Stomach smooth muscle (tissue), 2 donors: ENCODE measurements at regions not wholly inside any gene's neighbourhood (a gene's known extent, or its start where the extent isn't known, plus 50 kb on each side); places are given as distances from the start of the nearest gene placed in this dataset.

Experiments used
- H3K27ac ChIP-seq: one replicate; pipeline ENCODE4 v1.7.0; 2013; ENCODE audit warnings: mild to moderate bottlenecking, low read length, inconsistent platforms
- H3K27me3 ChIP-seq, 2 donors: one replicate each; pipeline ENCODE4 v1.7.0; 2013; ENCODE audit warnings: low read length in 2 of 2; ENCODE audit not compliant: insufficient read depth in 2 of 2, control insufficient read depth in 1 of 2
- H3K36me3 ChIP-seq, 2 donors: one replicate each; pipeline ENCODE4 v1.7.0; 2013; ENCODE audit warnings: low read length in 2 of 2; ENCODE audit not compliant: control insufficient read depth in 2 of 2, insufficient read depth in 2 of 2
- H3K4me1 ChIP-seq: one replicate; pipeline ENCODE4 v1.7.0; 2013; ENCODE audit warnings: low read length; ENCODE audit not compliant: control insufficient read depth, insufficient read depth
- H3K4me3 ChIP-seq, 2 donors: one replicate each; pipeline ENCODE4 v1.7.0; 2013; ENCODE audit warnings: low read length in 2 of 2
- H3K9ac ChIP-seq, 2 donors: one replicate each; pipeline ENCODE4 v1.7.0; 2013; ENCODE audit warnings: low read length in 2 of 2, mild to moderate bottlenecking in 1 of 2
- H3K9me3 ChIP-seq, 2 donors: one replicate each; pipeline ENCODE4 v1.7.0; 2013; ENCODE audit warnings: low read length in 2 of 2; ENCODE audit not compliant: control insufficient read depth in 2 of 2
- donor health status: healthy.
- donor health status: Pancreatic carcinoma.

- no peak overlapping the region for H3K9ac ChIP-seq
- H3K4me1 ChIP-seq = no peaks in the 10 kb centered on the region
- H3K27ac ChIP-seq = no peak overlapping the region
- no peaks in the 10 kb centered on the region for H3K27me3 ChIP-seq
- H3K4me3 ChIP-seq = no peak overlapping the region
- H3K9me3 ChIP-seq = no peaks in the 10 kb centered on the region
- no peaks in the 10 kb centered on the region for H3K36me3 ChIP-seq
Observed at GRCh38 chr11:122348659-122349409, 232.8 kb upstream of the BLID start.

DNA sequence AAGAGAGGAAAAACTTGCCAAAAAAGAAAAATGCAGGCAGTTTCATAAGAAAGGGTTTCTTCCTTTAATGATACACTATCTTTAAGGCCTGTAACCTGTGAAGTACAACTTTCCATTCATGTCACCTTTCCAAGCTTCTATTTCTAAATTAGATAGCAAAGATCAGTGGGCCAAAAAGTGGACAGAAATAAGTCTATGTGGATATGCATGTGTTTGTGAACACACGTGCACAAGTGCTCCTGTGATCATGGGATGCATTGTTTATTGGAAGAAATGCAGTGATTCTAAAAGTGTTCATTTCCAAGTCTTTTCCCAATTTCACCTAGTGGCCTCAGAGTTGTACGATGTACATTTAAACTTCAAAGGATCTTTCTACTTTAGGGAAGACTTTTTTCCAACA is 230.0 kb upstream of the BLID start:
- no peak overlapping the region for H3K27ac ChIP-seq
- no peaks in the 10 kb centered on the region for H3K36me3 ChIP-seq
- H3K4me3 ChIP-seq = no peak overlapping the region
- no peaks in the 10 kb centered on the region for H3K9me3 ChIP-seq
- no peaks in the 10 kb centered on the region for H3K27me3 ChIP-seq
- peaks cover 2% of the 10 kb centered on the region for H3K4me1 ChIP-seq
- no peak overlapping the region for H3K9ac ChIP-seq

DNA sequence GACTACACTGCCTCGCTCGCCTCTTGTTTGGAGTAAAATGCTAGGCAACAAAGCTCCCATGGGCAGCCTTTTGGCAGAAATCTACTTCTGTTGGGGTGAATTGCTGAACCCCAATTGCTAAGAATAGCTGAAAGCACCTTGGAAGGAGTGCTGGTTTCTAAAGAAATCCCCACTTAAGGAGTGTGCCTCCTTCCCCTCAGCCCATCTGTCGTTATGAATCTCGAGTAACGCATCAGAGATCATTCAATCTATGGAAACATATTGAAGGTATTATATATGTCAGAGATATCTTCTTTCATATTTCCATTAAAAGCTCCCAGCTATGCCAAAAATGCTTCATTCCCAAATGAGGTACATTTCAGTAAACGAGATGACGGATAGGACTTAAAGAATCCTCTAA is 229.6 kb upstream of the BLID start:
- no peak overlapping the region for H3K27ac ChIP-seq
- H3K9ac ChIP-seq = no peak overlapping the region
- no peak overlapping the region for H3K4me3 ChIP-seq
- H3K4me1 ChIP-seq = peaks cover 2% of the 10 kb centered on the region
- no peaks in the 10 kb centered on the region for H3K36me3 ChIP-seq
- H3K9me3 ChIP-seq = no peaks in the 10 kb centered on the region
- no peaks in the 10 kb centered on the region for H3K27me3 ChIP-seq

DNA sequence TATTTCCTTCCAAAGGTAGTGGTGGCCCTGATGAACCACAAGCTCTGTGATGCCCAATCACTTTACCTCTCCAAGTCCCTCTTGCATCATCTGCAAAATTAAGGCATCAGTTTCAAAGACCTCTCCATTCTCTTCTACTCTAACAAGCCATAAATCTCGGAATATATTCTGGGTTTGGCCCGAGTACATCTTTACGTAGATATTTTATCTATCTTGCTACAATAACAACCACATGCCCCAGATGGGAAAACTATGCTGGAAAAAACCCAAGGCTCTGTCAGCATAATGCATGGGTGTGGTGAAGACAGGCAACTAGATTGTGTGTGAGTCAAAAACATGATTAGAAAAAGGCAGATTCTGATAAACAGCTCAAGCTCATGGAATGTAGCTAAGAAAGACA is 228.2 kb upstream of the BLID start:
- H3K4me1 ChIP-seq = peaks cover 2% of the 10 kb centered on the region
- H3K27me3 ChIP-seq = no peaks in the 10 kb centered on the region
- H3K27ac ChIP-seq = no peak overlapping the region
- no peaks in the 10 kb centered on the region for H3K9me3 ChIP-seq
- no peak overlapping the region for H3K9ac ChIP-seq
- no peak overlapping the region for H3K4me3 ChIP-seq
- H3K36me3 ChIP-seq = no peaks in the 10 kb centered on the region

GRCh38 chr11:122343210-122343609 is 227.2 kb upstream of the BLID start:
- Histone ChIP-seq H3K36me3 (no peaks in the 10 kb centered on the region), H3K27ac (no peak overlapping the region), H3K4me1 (peaks cover 2% of the 10 kb centered on the region), H3K4me3 (no peak overlapping the region), H3K9ac (no peak overlapping the region), H3K9me3 (no peaks in the 10 kb centered on the region), H3K27me3 (no peaks in the 10 kb centered on the region)

GRCh38 chr11:122342089-122342744 is 226.2 kb upstream of the BLID start:
- H3K4me3 ChIP-seq = no peak overlapping the region
- H3K4me1 ChIP-seq = peaks cover 2% of the 10 kb centered on the region
- no peak overlapping the region for H3K9ac ChIP-seq
- H3K9me3 ChIP-seq = no peaks in the 10 kb centered on the region
- H3K27ac ChIP-seq = no peak overlapping the region
- no peaks in the 10 kb centered on the region for H3K27me3 ChIP-seq
- no peaks in the 10 kb centered on the region for H3K36me3 ChIP-seq

DNA sequence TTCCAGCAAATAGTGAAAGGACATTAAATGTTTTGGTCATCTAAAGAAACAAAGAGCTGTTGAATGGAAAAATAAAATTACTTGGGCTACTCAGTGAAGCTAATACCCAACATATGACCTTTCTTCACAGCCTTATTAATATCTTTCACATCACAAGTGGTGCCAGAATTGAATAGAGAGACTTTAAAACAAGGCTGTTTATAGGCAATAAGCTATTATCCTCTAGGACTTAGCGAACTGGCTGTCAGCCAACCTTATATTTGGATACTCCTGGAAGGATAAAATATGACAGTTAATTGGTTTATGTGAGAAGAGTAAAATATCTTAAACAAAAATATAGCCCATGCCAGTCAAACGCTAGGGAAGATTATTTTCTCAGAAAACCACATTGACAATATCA is 225.5 kb upstream of the BLID start:
- Histone ChIP-seq H3K4me3 (no peak overlapping the region), H3K9ac (no peak overlapping the region), H3K36me3 (no peaks in the 10 kb centered on the region), H3K4me1 (peaks cover 2% of the 10 kb centered on the region), H3K9me3 (no peaks in the 10 kb centered on the region), H3K27ac (no peak overlapping the region), H3K27me3 (no peaks in the 10 kb centered on the region)

- Histone ChIP-seq H3K27ac (no peak overlapping the region), H3K36me3 (no peaks in the 10 kb centered on the region), H3K4me3 (no peak overlapping the region), H3K9ac (no peak overlapping the region), H3K4me1 (peaks cover 2% of the 10 kb centered on the region), H3K9me3 (no peaks in the 10 kb centered on the region), H3K27me3 (no peaks in the 10 kb centered on the region)
Observed at GRCh38 chr11:122340607-122341290, 224.7 kb upstream of the BLID start.

DNA sequence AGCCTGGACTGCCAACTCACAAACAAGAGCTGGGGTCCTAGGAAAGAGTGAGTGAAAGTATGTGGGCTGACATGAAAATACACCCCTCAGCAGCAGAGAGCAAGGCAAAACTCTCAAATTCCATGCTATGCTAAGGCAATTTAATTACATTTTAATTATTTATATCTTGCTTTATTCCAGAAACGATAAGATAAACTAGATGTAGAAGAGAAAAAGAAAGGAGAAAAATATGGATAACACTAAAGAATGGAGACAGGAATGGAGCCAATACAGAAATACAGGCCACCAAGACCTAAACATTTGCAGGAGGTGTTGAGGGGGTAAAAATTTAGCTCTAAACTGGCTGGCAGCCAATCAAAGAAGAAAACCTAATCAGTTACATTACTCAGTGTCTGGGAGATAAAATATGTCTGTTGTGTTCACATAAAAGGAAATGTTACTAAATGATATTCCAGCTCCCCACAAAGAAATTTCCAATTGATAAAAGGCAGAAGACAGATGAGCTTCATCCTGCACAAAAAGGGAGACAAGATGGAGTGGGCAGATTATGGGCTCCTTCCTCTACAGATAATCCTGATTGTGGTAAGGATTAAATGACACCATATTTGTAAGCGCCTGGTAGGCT is 223.5 kb upstream of the BLID start:
- no peak overlapping the region for H3K9ac ChIP-seq
- H3K4me1 ChIP-seq = peaks cover 5% of the 10 kb centered on the region
- H3K27me3 ChIP-seq = no peaks in the 10 kb centered on the region
- no peaks in the 10 kb centered on the region for H3K36me3 ChIP-seq
- no peaks in the 10 kb centered on the region for H3K9me3 ChIP-seq
- no peak overlapping the region for H3K4me3 ChIP-seq
- no peak overlapping the region for H3K27ac ChIP-seq

DNA sequence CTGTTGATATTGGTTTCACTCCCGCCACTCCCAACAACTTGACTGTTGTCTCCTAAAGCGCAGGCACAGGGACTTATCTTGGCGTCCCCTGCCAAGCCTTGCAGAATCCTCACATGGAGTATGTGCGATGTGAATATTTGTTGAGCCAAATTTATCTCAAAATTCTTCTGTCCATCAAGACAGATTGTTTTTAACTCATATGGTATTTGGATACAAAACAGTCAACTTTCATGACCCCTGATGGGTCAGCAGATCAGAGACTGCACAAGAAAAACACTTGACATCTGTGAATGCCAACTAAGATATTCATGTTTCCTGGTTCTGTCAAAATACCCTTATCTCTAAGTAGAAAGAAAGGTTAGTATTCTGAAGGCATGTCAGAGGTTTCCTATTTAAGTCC is 221.7 kb upstream of the BLID start:
- Histone ChIP-seq H3K27ac (no peak overlapping the region), H3K4me3 (no peak overlapping the region), H3K4me1 (peaks cover 2% of the 10 kb centered on the region), H3K36me3 (no peaks in the 10 kb centered on the region), H3K9ac (no peak overlapping the region), H3K9me3 (no peaks in the 10 kb centered on the region), H3K27me3 (no peaks in the 10 kb centered on the region)
